Liver (tissue), 8 donors: ENCODE measurements at regions not wholly inside any gene's neighbourhood (a gene's known extent, or its start where the extent isn't known, plus 50 kb on each side); places are given as distances from the start of the nearest gene placed in this dataset.
"Not testable (repeated sequence)": the region's sequence is repeated elsewhere in the genome, so short reads cannot be mapped to it uniquely, and the experiment has no call there.

Source experiments
- DNase-seq: peaks from one replicate; pipeline ENCODE4 v3.0.0-alpha.2; 2017; ENCODE audit warnings: low spot score
- H3K27ac ChIP-seq, 2 donors: one replicate each; pipeline ENCODE4 v1.7.0; 2013; ENCODE audit warnings: inconsistent platforms in 2 of 2, low read length in 2 of 2, control low read depth in 1 of 2, low read depth in 1 of 2, mild to moderate bottlenecking in 1 of 2
- H3K27me3 ChIP-seq, 4 donors: one replicate each; pipeline versions ENCODE4 v1.6.1 to v1.7.0; 2013; ENCODE audit warnings: low read length in 3 of 4, inconsistent platforms in 1 of 4, mild to moderate bottlenecking in 1 of 4, moderate library complexity in 1 of 4; ENCODE audit not compliant: control insufficient read depth in 4 of 4, insufficient read depth in 4 of 4
- H3K36me3 ChIP-seq, 4 donors: one replicate each; pipeline versions ENCODE4 v1.6.1 to v1.7.0; 2013; ENCODE audit warnings: low read length in 3 of 4, mild to moderate bottlenecking in 3 of 4, low read depth in 1 of 4, moderate library complexity in 1 of 4; ENCODE audit not compliant: control insufficient read depth in 4 of 4, insufficient read depth in 3 of 4
- H3K4me1 ChIP-seq, 4 donors: one replicate each; pipeline versions ENCODE4 v1.6.1 to v1.7.0; 2013; ENCODE audit warnings: low read length in 3 of 4, mild to moderate bottlenecking in 3 of 4, moderate library complexity in 1 of 4; ENCODE audit not compliant: control insufficient read depth in 4 of 4, insufficient read depth in 4 of 4
- H3K4me3 ChIP-seq, 3 donors: one replicate each; pipeline versions ENCODE4 v1.6.1 to v1.7.0; 2013; ENCODE audit warnings: low read length in 3 of 3, control low read depth in 1 of 3, low read depth in 1 of 3, mild to moderate bottlenecking in 1 of 3
- H3K9ac ChIP-seq, 2 donors: one replicate each; pipeline ENCODE4 v1.7.0; 2013; ENCODE audit warnings: low read length in 2 of 2, mild to moderate bottlenecking in 2 of 2, moderate library complexity in 2 of 2, control low read depth in 1 of 2, low read depth in 1 of 2
- H3K9me3 ChIP-seq, 4 donors: one replicate each; pipeline versions ENCODE4 v1.6.1 to v1.7.0; 2013; ENCODE audit warnings: low read length in 3 of 4; ENCODE audit not compliant: control insufficient read depth in 4 of 4
- EGR1 ChIP-seq, 2 donors: IDR thresholded peaks; 2 replicates each; pipeline ENCODE4 v1.6.1; 2016 to 2018; ENCODE audit warnings: antibody characterized with exemption in 2 of 2, low read depth in 2 of 2
- FOXA1 ChIP-seq: IDR thresholded peaks from 2 replicates; pipeline ENCODE4 v1.6.1; 2016; ENCODE audit warnings: antibody characterized with exemption
- FOXA2 ChIP-seq: IDR thresholded peaks from 2 replicates; pipeline ENCODE4 v1.6.1; 2016; ENCODE audit warnings: antibody characterized with exemption
- GABPA ChIP-seq, 2 donors: IDR thresholded peaks in 1 of 2; conservative IDR thresholded peaks in 1 of 2; 2 replicates each; pipeline ENCODE4 v1.6.1; 2016; ENCODE audit warnings: antibody characterized with exemption in 2 of 2, mild to moderate bottlenecking in 1 of 2, moderate library complexity in 1 of 2
- HNF4A ChIP-seq, 2 donors: conservative IDR thresholded peaks; 2 replicates each; pipeline ENCODE4 v1.6.1; 2016; ENCODE audit warnings: antibody characterized with exemption in 2 of 2, mild to moderate bottlenecking in 2 of 2
- HNF4G ChIP-seq: IDR thresholded peaks from 2 replicates; pipeline ENCODE4 v1.6.1; 2016; ENCODE audit warnings: antibody characterized with exemption
- JUND ChIP-seq, 2 donors: IDR thresholded peaks; 2 replicates each; pipeline ENCODE4 v1.6.1; 2016; ENCODE audit warnings: antibody characterized with exemption in 2 of 2
- NR2F2 ChIP-seq: IDR thresholded peaks from 2 replicates; pipeline ENCODE4 v1.6.1; 2016; ENCODE audit warnings: antibody characterized with exemption
- RAD21 ChIP-seq, 2 donors: IDR thresholded peaks; 2 replicates each; pipeline ENCODE4 v1.6.1; 2016; ENCODE audit warnings: antibody characterized with exemption in 2 of 2, mild to moderate bottlenecking in 2 of 2
- RXRA ChIP-seq, 2 donors: IDR thresholded peaks; 2 replicates each; pipeline ENCODE4 v1.6.1; 2017 to 2018; ENCODE audit warnings: antibody characterized with exemption in 2 of 2, mild to moderate bottlenecking in 1 of 2
- SP1 ChIP-seq: IDR thresholded peaks from 2 replicates; pipeline ENCODE4 v1.6.1; 2018; ENCODE audit warnings: antibody characterized with exemption, mild to moderate bottlenecking
- TAF1 ChIP-seq: conservative IDR thresholded peaks from 2 replicates; pipeline ENCODE4 v1.6.1; 2016; ENCODE audit warnings: antibody characterized with exemption, mild to moderate bottlenecking
- YY1 ChIP-seq: IDR thresholded peaks from 2 replicates; pipeline ENCODE4 v1.6.1; 2016; ENCODE audit warnings: antibody characterized with exemption, mild to moderate bottlenecking
- whole genome bisulfite sequencing: extraction: QIAGEN DNeasy Blood & Tissue Kit; methylation state at CpG from one replicate; pipeline ENCODE4 v1.1.7; 2013; 5-methylcytosine and 5-hydroxymethylcytosine counted together
- TF ChIP-seq, protein P1 (sequence below): IDR thresholded peaks from 2 replicates; pipeline ENCODE4 v1.6.1; 2016; ENCODE audit warnings: antibody characterized with exemption, mild to moderate bottlenecking
- TF ChIP-seq, protein P2 (sequence below): IDR thresholded peaks from 2 replicates; pipeline ENCODE4 v1.6.1; 2016; ENCODE audit warnings: antibody characterized with exemption
- TF ChIP-seq, protein P3 (sequence below): IDR thresholded peaks from 2 replicates; pipeline ENCODE4 v1.6.1; 2016; ENCODE audit warnings: antibody characterized with exemption
- TF ChIP-seq, protein P4 (sequence below): fragments of 150-350 bp; IDR thresholded peaks from 2 replicates; pipeline ENCODE4 v1.5.1; 2017; ENCODE audit warnings: improper control_type of control experiment, low read depth, low read length; ENCODE audit not compliant: missing input control
- TF ChIP-seq, protein P5 (sequence below): IDR thresholded peaks from 2 replicates; pipeline ENCODE4 v1.6.1; 2016; ENCODE audit warnings: antibody characterized with exemption
- donor health status: healthy.
- donor health status: healthy.
- donor health status: healthy.
- donor health status: healthy.
- donor health status: healthy.

DNA sequence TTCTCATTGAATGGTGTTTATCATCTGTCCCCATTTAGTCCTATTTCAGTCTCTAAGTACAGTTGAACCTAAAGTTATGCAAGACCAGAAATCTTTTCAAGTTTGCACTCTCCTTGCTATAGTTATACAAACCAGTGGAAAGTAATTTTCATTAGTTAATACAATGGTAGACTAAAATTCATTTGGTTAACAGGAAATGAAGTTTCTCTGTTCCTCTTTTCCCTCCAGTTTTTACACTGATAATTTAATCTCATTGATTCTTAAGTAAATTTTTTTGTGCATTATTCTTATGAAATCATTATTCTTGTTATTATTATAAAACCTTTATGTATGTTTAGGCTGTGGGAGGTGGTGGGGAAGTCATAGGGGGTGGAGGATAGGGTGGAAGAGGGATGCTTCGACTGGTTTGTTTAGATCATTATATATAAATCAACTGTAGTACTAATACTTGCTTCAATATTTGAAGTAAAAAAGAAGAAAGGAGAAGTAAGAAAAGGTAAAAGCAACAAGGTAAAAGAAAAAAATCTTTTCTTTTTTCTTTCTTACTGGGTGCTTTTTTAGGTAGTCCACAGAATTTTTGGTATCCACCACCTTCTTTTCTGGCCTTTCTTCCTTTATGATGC, 104.1 kb downstream of the GPR85 start:
- Histone ChIP-seq H3K9ac (no peak overlapping the region), H3K27ac (no peak overlapping the region), H3K9me3 (no peaks in the 10 kb centered on the region), H3K36me3 (no peaks in the 10 kb centered on the region), H3K27me3 (peaks cover 0 to 3% (median 0%) of the 10 kb centered on the region in 4 donors), H3K4me3 (no peak overlapping the region), H3K4me1 (no peaks in the 10 kb centered on the region)
- WGBS: 32% methylated on average over 1 of the region's 1 CpG
- TF ChIP-seq JUND (IDR thresholded peaks at IDR 0.05): no peak
- TF ChIP-seq, protein P1, sequence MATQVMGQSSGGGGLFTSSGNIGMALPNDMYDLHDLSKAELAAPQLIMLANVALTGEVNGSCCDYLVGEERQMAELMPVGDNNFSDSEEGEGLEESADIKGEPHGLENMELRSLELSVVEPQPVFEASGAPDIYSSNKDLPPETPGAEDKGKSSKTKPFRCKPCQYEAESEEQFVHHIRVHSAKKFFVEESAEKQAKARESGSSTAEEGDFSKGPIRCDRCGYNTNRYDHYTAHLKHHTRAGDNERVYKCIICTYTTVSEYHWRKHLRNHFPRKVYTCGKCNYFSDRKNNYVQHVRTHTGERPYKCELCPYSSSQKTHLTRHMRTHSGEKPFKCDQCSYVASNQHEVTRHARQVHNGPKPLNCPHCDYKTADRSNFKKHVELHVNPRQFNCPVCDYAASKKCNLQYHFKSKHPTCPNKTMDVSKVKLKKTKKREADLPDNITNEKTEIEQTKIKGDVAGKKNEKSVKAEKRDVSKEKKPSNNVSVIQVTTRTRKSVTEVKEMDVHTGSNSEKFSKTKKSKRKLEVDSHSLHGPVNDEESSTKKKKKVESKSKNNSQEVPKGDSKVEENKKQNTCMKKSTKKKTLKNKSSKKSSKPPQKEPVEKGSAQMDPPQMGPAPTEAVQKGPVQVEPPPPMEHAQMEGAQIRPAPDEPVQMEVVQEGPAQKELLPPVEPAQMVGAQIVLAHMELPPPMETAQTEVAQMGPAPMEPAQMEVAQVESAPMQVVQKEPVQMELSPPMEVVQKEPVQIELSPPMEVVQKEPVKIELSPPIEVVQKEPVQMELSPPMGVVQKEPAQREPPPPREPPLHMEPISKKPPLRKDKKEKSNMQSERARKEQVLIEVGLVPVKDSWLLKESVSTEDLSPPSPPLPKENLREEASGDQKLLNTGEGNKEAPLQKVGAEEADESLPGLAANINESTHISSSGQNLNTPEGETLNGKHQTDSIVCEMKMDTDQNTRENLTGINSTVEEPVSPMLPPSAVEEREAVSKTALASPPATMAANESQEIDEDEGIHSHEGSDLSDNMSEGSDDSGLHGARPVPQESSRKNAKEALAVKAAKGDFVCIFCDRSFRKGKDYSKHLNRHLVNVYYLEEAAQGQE: no peak
- DNase-seq: no peak

DNA sequence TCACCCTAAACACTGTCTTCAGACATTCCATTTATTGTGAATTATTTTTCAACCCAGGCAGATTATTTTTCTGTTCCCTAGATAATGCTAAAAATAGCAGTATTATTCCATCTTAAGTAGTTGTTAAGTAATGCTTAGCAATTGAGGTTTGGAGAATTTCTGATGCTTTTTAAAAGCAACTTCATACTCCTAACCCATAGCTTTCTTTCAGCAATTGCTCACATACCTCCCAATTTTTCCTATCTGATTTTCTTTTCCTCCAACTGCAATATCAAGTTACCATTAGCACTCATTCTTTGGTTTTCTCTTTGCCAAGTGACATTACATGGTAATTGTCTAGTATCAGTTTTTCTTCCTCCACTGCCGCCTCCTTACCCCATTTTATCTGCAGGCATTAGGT, 104.7 kb downstream of the GPR85 start:
- H3K27ac ChIP-seq: no peak overlapping the region
- no peaks in the 10 kb centered on the region for H3K4me1 ChIP-seq
- DNase-seq: no peak
- no peaks in the 10 kb centered on the region for H3K36me3 ChIP-seq
- H3K9me3 ChIP-seq: no peaks in the 10 kb centered on the region
- H3K9ac ChIP-seq: no peak overlapping the region
- H3K4me3 ChIP-seq: no peak overlapping the region
- no peak for TF ChIP-seq NR2F2
- no peak for TF ChIP-seq JUND (IDR thresholded peaks at IDR 0.05)
- TF ChIP-seq, protein P1: no peak
- TF ChIP-seq RAD21 (IDR thresholded peaks at IDR 0.05): no peak
- TF ChIP-seq GABPA (IDR thresholded peaks at IDR 0.05 in 1 of 2, conservative IDR thresholded peaks at IDR 0.05 in 1 of 2): no peak
- TF ChIP-seq SP1: no peak
- no peak for TF ChIP-seq HNF4A (conservative IDR thresholded peaks at IDR 0.05)
- no peak for TF ChIP-seq EGR1 (IDR thresholded peaks at IDR 0.05; ENCODE audit: low read depth in 2 of 2)
- TF ChIP-seq, protein P2, sequence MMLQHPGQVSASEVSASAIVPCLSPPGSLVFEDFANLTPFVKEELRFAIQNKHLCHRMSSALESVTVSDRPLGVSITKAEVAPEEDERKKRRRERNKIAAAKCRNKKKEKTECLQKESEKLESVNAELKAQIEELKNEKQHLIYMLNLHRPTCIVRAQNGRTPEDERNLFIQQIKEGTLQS: no peak
- TF ChIP-seq YY1: no peak
- TF ChIP-seq, protein P3, sequence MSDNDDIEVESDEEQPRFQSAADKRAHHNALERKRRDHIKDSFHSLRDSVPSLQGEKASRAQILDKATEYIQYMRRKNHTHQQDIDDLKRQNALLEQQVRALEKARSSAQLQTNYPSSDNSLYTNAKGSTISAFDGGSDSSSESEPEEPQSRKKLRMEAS: no peak
- TF ChIP-seq, protein P4, sequence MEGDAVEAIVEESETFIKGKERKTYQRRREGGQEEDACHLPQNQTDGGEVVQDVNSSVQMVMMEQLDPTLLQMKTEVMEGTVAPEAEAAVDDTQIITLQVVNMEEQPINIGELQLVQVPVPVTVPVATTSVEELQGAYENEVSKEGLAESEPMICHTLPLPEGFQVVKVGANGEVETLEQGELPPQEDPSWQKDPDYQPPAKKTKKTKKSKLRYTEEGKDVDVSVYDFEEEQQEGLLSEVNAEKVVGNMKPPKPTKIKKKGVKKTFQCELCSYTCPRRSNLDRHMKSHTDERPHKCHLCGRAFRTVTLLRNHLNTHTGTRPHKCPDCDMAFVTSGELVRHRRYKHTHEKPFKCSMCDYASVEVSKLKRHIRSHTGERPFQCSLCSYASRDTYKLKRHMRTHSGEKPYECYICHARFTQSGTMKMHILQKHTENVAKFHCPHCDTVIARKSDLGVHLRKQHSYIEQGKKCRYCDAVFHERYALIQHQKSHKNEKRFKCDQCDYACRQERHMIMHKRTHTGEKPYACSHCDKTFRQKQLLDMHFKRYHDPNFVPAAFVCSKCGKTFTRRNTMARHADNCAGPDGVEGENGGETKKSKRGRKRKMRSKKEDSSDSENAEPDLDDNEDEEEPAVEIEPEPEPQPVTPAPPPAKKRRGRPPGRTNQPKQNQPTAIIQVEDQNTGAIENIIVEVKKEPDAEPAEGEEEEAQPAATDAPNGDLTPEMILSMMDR: no peak
- TF ChIP-seq FOXA1: no peak
- TF ChIP-seq, protein P5, sequence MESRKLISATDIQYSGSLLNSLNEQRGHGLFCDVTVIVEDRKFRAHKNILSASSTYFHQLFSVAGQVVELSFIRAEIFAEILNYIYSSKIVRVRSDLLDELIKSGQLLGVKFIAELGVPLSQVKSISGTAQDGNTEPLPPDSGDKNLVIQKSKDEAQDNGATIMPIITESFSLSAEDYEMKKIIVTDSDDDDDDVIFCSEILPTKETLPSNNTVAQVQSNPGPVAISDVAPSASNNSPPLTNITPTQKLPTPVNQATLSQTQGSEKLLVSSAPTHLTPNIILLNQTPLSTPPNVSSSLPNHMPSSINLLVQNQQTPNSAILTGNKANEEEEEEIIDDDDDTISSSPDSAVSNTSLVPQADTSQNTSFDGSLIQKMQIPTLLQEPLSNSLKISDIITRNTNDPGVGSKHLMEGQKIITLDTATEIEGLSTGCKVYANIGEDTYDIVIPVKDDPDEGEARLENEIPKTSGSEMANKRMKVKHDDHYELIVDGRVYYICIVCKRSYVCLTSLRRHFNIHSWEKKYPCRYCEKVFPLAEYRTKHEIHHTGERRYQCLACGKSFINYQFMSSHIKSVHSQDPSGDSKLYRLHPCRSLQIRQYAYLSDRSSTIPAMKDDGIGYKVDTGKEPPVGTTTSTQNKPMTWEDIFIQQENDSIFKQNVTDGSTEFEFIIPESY: no peak
- TF ChIP-seq FOXA2: no peak
- TF ChIP-seq TAF1: no peak
- TF ChIP-seq HNF4G: no peak
- TF ChIP-seq RXRA (IDR thresholded peaks at IDR 0.05): no peak
- H3K27me3 ChIP-seq: peaks cover 0 to 3% (median 0%) of the 10 kb centered on the region in 4 donors
- WGBS: 69% methylated on average over 1 of the region's 1 CpG

DNA sequence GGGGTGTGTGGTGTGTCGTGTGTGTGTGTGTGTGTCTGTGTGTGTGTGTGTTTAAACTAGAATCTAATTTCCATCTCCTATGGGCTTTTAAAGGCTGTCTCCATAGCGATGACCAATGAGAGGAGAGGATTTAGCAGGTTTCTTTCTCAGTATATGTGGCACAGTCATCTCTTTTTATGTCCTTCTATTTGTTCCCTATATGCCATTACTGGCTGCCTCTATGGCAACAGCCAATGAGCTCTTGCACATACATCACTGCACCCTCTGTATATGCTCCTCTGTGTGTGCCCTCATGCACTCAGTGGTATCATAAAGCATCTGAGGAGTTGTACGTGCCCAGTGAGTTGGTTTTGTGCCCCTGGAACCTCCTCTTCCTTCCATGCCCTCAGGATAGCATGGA, 107.6 kb downstream of the GPR85 start:
- H3K27ac ChIP-seq, H3K9ac ChIP-seq, H3K36me3 ChIP-seq, H3K27me3 ChIP-seq, H3K4me1 ChIP-seq, H3K4me3 ChIP-seq, H3K9me3 ChIP-seq, DNase-seq: not testable (repeated sequence)
- 68% methylated on average over 2 of the region's 3 CpGs for WGBS
